OCI-M2 (cell line): ENCODE measurements at regions not wholly inside any gene's neighbourhood (a gene's known extent, or its start where the extent isn't known, plus 50 kb on each side); places are given as distances from the start of the nearest gene placed in this dataset.

Source experiments
- DNase-seq: peaks from one replicate; lab custom pipeline; 2025; ENCODE audit not compliant: unreplicated experiment; lab: John Stamatoyannopoulos, UW

DNA sequence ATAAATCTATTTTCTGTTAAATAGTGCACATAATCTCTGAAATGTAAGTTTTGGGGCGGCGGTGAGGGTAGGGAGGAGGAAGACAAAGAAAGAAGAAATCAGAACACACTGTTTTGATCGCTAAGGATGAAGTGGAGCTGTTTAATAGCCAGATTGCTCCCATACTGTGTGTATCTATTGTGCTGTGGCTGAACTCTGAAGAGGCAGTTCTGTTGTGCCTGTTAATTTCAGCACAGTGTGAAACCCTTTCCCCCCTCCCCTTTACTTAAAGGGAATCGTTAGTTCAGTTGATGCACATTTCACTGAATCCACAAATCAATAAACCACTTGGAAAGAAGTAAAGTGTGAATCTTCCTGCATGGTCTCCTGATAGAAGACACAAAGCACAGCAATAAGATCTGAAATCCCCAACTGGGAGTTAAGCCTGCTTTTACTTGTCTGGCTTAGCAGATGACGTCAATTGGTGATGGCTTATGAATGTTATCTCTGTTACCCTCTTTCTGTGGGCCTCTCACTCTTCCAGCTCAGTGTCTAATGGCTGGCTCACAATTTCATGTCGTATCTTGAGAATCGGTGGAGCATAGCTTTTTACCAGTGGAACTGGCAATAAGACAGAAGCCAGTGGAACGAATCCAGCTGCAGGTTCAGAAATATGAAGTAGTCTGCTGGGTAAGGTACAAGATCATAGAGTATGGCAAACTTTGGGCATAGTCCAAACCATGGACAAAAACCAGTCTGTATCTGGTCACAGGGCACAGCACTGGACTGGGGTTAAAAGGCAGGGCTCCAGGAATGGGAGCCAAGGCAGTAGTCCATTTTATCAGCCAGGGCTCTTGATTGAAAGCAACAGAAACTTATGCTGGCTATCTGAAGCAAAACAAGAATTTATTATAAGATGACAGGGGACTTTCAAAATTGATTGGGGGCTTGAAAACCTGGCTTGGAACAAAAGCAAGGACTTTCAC is 413.5 kb upstream of the SEL1L start:
- no peak for DNase-seq

DNA sequence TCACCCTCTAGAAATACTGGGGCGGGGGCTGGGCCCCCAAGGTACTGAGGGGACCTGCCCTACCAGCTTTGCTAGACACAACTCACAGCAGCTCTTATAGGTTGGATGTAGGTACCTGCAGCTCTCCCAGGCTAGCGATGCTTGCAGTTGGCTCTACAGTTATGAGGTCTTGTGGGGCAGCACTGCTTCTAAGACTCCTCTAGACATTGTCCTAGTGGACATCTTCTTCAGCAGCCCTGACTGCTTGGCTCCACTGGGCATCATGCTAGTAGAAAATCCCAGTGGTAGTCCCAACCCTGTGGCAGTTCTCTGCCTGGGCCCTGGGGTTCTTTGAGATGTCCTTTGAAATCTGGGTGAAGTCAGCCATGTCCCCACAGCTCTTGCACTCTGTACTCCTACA is 419.3 kb upstream of the SEL1L start:
- DNase-seq, result no peak

DNA sequence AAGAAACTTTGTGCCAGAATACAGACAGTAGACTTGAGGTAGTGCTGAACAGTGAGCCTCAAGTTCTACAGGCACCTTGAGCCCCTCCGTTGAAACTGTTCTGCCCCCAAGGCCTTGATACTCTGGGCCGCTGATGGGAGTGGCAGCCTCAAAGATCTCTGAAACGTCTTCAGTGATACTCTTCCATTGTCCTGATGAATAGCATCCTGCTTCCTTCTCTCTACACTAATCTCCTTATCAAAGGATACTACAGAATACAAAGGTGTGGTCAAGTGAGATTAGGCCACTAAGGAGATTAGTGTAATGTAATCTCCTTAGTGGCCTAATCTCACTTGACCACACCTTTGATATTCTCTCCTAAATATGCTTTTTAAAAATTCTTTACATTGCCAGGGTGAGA is 419.8 kb upstream of the SEL1L start:
- DNase-seq, result no peak

DNA sequence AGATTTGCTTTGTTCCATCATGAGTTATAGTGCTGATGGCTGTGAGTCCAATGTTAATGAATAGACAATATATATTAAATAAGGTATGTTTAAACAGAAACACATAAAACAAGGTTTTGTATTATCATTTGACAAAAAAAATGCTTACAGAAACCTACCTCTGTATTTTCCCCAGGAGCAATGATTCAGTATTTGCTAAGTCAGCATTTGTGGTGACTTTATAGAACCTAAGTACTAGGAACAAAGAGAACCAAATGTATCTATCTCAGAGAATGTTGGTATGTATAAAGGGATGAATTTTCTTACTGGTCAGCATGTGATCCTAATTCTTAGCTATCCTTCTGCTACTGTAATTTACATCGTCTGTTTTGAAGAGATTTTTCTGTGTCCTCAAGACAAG is 421.5 kb upstream of the SEL1L start:
- DNase-seq, result no peak

DNA sequence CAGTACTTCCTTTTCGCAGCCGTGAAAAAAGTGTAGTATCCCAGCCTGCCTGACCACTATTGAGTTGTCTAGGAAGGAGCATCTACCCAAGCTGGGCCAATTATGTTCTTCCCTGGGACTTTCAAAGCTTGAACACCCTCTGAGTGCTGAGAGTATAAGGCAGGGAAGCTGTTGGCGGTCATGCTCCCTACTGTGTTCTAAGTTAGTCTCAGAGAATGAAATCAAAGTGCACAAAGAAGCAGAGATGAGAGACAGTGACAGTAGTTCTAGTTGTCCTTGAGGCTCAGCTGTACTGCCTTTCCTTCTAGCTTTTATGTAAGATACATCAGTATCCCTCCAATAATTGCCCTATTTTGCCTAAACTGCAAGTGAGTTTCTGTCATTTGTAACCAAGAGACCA is 427.1 kb upstream of the SEL1L start:
- DNase-seq, result no peak

DNA sequence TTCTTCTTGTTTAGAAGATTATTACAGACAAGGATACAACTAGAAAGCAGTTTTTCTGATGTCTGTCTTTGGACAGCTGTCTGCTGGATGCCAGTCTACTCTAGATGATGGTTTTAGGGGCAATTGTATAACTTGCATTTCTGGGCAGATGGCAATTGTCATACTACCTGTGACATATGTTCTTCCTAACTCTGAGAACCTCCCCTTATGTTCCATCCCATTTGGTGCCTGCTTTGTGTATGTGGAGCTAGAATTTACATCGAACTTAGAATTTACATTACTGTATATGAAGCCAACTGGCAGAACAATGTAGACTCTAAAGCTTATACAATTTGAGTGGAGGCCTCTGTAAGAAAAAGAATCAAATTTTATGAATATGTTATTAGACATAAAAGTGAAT is 430.2 kb upstream of the SEL1L start:
- no peak for DNase-seq

DNA sequence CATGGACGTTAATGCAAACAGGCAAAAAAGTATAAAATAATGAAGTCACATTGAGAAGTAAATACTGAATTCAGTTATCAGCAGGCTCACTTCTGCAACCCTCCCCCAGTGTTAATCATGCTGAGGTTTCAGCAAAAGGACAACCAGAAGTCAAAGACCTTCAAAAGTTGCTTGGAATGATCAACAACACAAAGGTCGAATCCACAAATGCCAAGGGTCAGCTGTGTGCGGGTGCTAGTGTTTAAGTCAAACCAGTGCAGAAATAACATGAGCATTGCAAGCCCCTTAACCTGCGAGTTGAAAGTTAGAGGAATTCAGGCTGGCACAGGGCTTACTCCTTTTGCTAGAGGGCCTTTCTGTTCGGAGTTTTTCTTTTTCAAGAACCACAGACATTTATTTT is 436.7 kb upstream of the SEL1L start:
- DNase-seq, result no peak

DNA sequence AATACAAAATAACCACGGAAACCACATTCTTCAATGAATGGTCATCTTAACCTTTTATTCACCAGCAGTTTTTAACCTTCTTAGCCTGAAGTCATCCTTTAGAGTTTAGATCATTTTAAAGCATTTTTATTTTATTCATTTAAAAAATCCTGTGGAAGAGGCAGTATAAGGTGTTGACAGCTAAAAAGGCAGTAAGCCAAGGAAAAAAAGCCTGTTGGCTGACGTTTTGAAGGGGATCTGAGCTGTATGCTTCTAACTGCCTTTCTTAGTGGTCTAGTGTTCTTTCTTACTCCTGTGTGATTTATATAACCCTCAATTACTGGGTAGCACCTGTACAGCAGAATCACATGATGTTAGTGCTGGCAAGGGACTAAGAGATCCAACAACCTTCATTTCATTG is 438.3 kb upstream of the SEL1L start:
- DNase-seq, result no peak

DNA sequence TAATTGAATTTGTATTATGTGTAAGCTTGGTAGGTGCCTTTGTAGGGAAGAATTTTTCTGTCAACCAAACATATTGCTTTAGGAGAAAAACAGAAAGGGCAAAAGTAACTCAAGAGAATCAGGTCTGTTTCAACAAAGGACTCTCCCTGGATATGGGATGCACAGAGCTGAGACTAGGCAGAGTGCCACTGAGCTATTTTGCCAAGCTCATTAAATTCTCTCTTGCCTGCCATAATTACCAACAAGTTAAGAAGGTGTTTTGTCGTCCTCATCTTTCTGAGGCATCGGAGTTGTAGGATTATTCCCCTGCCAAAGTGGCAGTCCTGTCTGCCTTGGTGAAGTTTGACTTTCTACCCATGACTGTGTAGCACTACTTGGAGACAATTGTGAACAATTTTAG is 438.9 kb upstream of the SEL1L start:
- DNase-seq, result no peak

DNA sequence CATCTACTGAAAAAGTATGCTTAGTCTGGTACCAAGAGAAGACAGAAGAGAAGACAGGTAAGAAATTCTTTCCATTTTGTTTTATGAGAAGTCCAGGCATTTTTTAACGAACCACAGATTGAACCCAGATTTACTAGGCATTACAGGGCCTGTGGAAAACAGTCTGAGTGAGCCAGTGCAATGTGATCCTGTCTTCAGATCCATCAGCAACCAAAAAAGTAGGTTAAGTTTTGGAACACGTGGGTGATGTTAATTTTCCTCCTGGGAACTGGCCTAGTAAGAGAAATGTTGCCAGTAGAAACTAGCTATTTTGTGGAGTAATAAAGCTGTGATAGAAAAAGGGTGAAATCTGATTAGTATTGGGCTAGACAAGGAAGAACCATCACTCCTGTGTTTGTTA is 440.9 kb upstream of the SEL1L start:
- DNase-seq, result no peak

DNA sequence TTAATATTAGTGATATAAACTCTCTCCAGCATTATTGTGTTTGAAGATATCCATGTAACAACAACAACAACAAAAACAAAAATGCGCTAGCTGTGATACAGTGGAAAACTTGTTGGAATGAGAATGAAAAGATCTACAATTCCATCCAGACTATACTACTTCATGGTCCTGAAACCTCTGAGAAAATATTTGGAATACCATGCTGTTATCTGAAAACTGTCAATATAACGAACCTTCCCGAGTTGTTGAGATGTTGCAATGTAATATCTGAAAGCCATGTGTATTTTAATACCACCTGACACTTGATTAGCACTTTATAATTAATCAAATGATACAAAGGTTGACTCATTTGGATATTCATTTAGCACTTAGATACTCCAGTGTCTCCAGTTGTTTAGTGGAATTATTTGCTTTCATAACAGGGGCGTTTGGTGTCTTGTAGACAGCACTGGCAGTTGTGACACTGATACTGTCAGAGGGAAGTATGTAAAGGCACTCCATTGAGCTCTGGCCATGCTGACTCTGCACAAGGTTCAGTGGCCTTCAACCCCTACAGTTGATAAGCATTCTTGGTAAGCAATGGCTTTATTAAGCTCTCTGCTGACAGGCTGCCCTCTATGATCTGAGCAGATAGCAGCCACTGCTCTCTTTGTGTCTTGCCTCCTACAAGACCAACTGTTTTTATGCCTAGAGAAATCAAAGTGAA is 447.1 kb upstream of the SEL1L start:
- DNase-seq, result no peak

DNA sequence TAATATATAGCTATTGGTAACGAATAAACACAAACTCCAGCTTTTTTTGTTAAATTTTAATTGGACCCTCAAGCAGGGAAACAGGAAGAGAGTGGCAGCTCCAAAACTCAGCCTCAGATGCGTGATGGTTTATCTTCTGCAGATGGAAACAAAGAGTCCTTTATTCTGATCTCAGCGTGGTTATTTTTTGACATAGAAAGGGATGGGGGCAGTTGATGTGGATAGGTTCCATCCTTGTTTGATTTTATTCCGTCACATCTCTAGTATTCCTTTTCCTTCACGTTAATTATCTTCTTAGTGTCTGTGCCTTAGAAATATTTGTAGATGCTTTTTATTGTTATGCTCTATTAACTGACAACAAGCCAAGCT is 447.6 kb upstream of the SEL1L start:
- no peak for DNase-seq

DNA sequence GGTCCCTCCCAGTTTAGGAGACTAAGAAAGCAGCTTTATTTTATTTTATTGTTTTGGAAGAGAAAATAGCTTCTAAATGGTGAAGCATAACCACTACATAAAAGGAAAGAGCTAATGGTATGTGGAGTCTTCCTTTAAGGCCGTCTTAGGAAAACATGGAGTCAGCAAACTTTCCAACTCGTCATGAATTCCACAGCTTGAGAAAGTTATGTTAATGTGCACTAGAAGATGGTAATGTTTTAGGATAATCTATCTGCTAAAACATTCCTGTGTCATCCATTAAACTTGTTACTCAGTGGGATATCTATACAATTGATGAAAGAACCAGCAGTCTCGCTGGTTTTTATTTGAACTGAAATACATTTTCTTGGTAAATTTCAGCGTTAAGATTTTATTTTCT is 448.4 kb upstream of the SEL1L start:
- DNase-seq, result no peak

DNA sequence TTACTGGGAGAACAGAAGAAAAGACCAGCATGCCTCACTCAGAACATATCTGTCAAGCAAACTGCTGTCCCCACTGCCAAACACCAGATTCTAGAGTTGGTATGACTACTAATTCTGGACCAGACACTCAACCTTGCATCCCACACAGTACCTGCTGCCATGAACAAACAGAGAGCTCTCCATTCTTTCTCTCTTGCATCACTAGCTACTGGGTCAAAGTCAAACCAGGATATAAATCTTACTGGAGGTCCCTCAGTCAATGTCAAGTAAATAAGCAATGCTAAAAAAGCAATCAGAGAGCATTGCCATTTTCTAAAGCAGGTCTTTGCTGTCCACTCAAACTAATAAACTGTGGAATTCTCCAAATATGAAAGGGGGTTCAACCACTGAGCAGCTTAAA is 452.4 kb upstream of the SEL1L start:
- no peak for DNase-seq

DNA sequence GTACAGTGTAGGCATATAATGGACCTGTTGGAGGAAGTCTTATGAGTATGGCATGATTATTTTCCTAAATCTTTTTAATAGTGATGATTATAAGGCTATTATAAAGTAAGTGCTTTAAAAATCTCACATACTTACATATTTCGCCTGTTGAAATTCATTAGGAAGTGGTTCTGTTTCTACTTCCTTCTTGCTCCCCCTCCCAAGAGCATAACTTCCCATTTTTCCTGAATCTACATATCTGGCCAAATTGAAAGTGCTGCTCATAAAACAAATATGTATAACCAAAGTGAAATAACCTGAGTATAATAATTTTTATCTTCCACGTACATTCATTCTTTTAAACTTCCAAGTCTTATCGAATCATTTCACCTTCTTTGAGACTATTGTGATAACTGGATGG is 455.6 kb upstream of the SEL1L start:
- DNase-seq, result no peak

DNA sequence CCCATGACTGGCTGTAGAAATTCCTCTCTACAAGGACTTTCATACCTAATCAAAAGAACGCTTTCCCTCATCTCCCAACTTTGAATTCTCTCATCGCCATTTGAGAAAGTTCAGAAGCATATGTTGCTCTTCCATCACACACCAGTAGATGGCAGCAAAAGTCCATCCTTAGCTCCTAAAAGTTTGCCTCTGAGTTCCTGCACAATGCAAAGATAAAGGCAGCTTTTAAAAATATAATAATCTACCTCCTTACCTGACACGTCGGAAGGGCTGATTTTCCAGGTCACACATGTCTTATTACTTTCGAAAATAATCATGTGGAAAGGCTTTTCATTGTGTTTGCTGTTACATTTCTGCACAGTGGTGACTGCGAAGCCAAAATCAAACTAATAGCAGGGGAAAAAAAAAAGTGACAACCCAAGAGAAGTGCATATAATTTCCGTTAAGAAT is 456.7 kb upstream of the SEL1L start:
- peak; percentile 41 for DNase-seq

DNA sequence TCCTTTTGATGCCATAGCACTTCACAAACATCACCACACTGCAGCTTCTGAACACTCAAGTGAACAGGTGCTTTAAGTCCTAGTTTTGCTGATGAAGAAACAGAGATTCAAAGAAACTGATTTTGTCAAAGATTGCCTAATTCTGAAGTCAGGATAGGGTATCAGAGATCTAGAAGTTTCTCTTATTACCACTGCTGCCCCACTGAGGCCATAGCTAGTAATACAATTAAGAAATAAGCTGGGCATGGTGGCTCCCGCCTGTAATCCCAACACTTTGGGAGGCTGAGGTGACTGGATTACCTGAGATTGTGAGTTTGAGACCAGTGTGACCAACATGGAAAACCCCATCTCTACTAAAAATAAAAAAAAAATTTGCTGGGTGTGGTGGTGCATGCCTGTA is 458.3 kb upstream of the SEL1L start:
- DNase-seq, result no peak

DNA sequence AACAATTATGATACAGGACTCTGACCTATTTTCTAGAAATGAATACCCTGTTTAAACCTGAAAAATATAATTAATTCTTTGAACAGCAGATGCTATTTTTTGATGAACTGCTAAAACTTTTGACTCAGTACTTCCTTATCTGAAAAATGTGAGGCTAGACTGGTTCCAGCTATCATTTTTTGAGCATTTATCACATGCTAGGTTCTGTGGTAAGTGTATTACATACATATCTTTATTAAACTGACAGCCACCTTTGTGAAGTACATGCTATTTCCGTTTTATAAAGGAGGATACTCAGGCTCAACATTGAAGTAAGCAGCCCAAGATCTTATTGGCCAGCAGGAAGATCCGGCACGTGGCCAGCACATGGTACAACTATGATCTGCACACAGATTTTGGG is 459.8 kb upstream of the SEL1L start:
- no peak for DNase-seq

DNA sequence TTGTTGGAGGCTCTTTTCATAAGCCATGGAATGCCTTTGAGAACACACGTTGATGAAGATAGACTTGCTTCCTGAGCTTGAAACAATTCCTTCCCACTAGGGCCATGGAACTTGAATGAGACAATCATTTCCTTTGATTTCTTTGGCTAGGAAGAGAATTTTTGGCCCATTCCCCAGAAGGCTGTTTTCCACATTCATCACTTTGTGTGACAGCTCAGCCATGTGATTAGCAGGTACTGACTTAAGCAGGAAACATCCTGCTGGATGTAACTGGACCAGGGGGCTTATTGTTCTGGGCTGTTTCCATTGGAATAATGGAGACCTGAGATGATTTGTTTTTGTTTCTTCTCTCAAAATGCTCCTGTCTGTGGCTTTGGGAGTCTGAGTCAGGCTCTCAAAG is 469.8 kb upstream of the SEL1L start:
- no peak for DNase-seq

DNA sequence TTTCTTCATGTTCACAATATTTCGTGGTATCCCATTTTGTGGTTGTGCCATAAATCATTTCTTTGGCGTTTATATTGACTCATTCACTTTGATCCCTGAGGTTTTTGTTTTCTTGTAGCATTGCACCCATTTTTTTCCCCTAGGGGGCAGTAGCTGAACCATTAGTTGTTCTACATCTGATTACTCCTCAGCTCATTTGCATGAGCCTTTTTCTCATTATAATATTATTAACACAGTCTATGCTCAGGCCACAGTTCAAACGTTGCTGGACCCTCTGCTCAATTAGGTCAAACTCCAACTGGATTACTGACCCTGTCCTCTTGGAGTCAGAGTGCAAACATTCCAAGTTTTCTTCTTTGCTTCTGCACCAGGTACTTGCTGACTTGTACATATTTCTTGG is 475.4 kb upstream of the SEL1L start:
- no peak for DNase-seq

DNA sequence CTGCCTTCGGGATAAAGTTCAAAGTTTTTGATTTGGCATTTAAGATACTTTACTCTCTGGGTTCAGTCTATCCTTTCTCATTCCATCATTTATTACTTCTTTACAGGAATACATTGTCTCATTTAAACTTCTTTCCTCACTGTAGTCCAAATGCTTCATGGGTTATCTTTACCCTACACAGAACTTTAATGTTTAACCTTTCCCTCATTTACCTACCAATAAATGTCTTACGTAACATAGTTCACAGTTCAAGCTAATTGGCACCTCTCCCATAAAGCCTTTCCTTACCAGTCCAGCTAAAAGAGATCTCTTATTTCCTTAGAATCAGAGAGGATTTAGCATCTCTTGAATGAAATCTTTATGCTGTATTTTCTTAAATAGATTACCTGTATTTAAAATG is 476.3 kb upstream of the SEL1L start:
- DNase-seq, result no peak

DNA sequence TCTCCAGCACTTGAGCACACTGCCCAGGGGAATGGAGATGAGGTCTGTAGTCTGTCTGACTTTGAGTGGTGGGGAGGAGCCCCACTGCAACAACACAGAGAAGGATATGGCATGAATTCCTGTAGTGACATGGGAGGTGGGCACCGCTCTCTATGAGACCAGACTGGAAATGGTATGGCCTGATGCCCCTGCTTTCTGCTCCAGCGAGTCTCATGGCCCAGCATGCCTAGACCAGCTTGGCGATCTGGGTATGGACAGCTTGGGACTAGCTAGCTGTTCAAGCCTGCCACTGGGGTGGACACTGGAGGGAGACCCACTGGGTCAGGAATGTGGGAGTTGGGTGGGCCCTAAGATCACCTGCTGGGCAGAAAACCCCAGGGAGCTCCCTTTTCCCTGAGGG is 477.8 kb upstream of the SEL1L start:
- DNase-seq, result no peak

DNA sequence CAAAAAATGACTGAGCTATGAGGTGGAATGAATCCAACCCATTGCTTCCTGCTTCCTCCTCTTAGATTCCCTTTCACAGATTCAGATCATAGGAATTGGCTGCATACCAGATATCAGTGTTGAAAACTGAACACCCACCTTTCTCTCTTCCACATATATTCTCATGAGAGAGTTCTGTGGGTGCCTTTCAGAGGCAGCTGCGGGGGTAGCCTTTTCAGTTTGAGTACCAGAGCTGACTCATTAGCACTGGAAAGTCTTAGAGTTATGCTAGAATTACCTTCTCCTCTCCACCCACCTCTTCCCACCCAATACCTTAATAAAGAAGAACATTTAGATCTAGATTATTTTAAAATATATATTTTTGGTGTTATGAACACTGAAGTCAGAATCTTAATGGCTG is 495.4 kb upstream of the SEL1L start:
- DNase-seq, result no peak
